Suprapubic skin (tissue), 3 donors: ENCODE measurements at regions not wholly inside any gene's neighbourhood (a gene's known extent, or its start where the extent isn't known, plus 50 kb on each side); places are given as distances from the start of the nearest gene placed in this dataset.

ENCODE experiments used
- EP300 ChIP-seq: sonication (generic); formaldehyde crosslinking; IDR thresholded peaks from one replicate; pipeline ENCODE4 v1.6.1; 2017; ENCODE audit warnings: antibody characterized with exemption
- POLR2A ChIP-seq, 2 donors: fragments of 450-650 bp; IDR thresholded peaks; one replicate each; pipeline ENCODE4 v1.6.1; 2017; ENCODE audit warnings: antibody characterized with exemption in 2 of 2, mild to moderate bottlenecking in 2 of 2, moderate library complexity in 2 of 2
- TF ChIP-seq, protein P1 (sequence below), 2 donors: fragments of 200-600 bp in 1 of 2; fragments of 450-650 bp in 1 of 2; sonication (generic) in 1 of 2; IDR thresholded peaks; one replicate each; pipeline ENCODE4 v1.5.1; 2016 to 2019; ENCODE audit warnings: antibody characterized with exemption in 2 of 2, mild to moderate bottlenecking in 1 of 2, moderate library complexity in 1 of 2

DNA sequence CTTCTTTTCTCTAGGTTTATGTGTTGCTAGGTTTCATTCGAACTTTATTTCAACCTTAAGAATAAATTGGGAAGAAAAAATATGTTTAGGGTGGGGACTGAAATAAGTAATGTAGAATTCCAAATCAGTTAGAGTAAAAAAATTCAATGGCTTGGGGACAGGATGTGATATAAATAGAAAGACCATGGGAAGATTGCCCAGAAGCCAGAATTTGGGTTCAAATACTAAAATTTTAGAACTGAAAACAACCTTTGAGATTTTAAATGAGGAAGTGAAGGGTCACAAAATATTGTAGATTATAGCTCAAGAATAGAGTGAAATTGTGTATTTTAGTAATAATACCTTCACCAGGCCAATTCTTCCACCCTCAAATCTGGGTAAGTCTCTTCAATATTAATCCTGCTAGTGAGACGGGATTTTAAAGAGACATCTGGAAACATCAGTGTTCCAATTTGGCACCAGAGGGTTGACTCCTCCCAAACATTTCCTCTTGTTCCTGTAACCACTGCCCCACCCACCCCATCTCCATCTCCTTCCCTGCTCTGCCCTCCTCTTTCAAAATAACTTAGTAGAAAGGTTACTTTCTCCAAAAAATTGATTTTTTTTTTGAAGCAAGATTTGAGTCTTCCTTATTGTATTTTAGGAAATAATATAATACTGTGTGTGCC lies 51.3 kb upstream of the FAM3C start:
- TF ChIP-seq, protein P1, sequence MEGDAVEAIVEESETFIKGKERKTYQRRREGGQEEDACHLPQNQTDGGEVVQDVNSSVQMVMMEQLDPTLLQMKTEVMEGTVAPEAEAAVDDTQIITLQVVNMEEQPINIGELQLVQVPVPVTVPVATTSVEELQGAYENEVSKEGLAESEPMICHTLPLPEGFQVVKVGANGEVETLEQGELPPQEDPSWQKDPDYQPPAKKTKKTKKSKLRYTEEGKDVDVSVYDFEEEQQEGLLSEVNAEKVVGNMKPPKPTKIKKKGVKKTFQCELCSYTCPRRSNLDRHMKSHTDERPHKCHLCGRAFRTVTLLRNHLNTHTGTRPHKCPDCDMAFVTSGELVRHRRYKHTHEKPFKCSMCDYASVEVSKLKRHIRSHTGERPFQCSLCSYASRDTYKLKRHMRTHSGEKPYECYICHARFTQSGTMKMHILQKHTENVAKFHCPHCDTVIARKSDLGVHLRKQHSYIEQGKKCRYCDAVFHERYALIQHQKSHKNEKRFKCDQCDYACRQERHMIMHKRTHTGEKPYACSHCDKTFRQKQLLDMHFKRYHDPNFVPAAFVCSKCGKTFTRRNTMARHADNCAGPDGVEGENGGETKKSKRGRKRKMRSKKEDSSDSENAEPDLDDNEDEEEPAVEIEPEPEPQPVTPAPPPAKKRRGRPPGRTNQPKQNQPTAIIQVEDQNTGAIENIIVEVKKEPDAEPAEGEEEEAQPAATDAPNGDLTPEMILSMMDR (IDR thresholded peaks at IDR 0.05), result no peak
- no peak for TF ChIP-seq EP300
- TF ChIP-seq POLR2A (IDR thresholded peaks at IDR 0.05), result no peak
